ENCODE measurements at regions not wholly inside any gene's neighbourhood (a gene's known extent, or its start where the extent isn't known, plus 50 kb on each side); places are given as distances from the start of the nearest gene placed in this dataset.

- TF ChIP-seq RAD21 (IDR thresholded peaks at IDR 0.05; ENCODE audit: low read length): no peak
- no peak for TF ChIP-seq CTCF (IDR thresholded peaks at IDR 0.05)
- no peak for TF ChIP-seq JUND (IDR thresholded peaks at IDR 0.05)
Measured at GRCh38 chr4:124555959-124556358, 156.6 kb downstream of the ANKRD50 start.

Measured in SK-N-SH (cell line).